ENCODE measurements at regions not wholly inside any gene's neighbourhood (a gene's known extent, or its start where the extent isn't known, plus 50 kb on each side); places are given as distances from the start of the nearest gene placed in this dataset.

- no peak for TF ChIP-seq JUNB (CRISPR knock-in tag; IDR thresholded peaks at IDR 0.05; ENCODE audit: borderline replicate concordance)
- TF ChIP-seq ZNF775 (CRISPR knock-in tag; IDR thresholded peaks at IDR 0.05; ENCODE audit: borderline replicate concordance): no peak
- no peak for TF ChIP-seq ZNF318 (CRISPR knock-in tag; IDR thresholded peaks at IDR 0.05)
- no peak for TF ChIP-seq ZNF547 (CRISPR knock-in tag; IDR thresholded peaks at IDR 0.05)
- no peak for TF ChIP-seq NAIF1 (CRISPR knock-in tag; IDR thresholded peaks at IDR 0.05; ENCODE audit: borderline replicate concordance)
These were observed 703.1 kb downstream of the MCTP2 start (continued) for GRCh38 chr15:94934440-94934839.

- H3K4me1 ChIP-seq (ENCODE audit: insufficient read depth, low read length): no peaks in the 10 kb centered on the region
- H3K27me3 ChIP-seq (ENCODE audit: control insufficient read depth in 1 of 2, insufficient read depth in 2 of 2, low read length in 2 of 2): no peaks in the 10 kb centered on the region
- FAIRE-seq (no peak), DNase-seq (ENCODE audit: low spot score) (no peak), ATAC-seq (no peak)
- CTCF ChIA-PET (ENCODE audit: low intra/inter-chr PET ratio, low total read pairs): no interaction called here
- WGBS (ENCODE audit: low lambda C conversion rate): 1% methylated on average over 2 of the region's 2 CpGs
- no peaks in the 10 kb centered on the region for H4K20me1 ChIP-seq (ENCODE audit: insufficient read depth, low read length)
- H3K9me3 ChIP-seq (ENCODE audit: low read length): peaks cover 83% of the 10 kb centered on the region
- POLR2A ChIA-PET: no interaction called here
- no peak overlapping the region for H3K4me3 ChIP-seq (replicated peaks in 1 of 3; ENCODE audit: insufficient read depth in 1 of 3, low read depth in 2 of 3, low read length in 3 of 3)
- in situ Hi-C loops (cut with HindIII; ENCODE audit: extremely low pct_ligation_motif_present, low pct_unique_long_range_greater_than_20kb) (no loop called here), intact Hi-C loops (cut with micrococcal nuclease; ENCODE audit: unreplicated experiment) (no loop called here)
- no peaks in the 10 kb centered on the region for H3K36me3 ChIP-seq (replicated peaks in 1 of 2; ENCODE audit: control insufficient read depth in 1 of 2, insufficient read depth in 2 of 2, low read length in 2 of 2)
- TF ChIP-seq HDAC1 (CRISPR knock-in tag; IDR thresholded peaks at IDR 0.05) (no peak), MAFF (IDR thresholded peaks at IDR 0.05; ENCODE audit: low read depth, low read length) (peak; percentile 80), PTBP1 (IDR thresholded peaks at IDR 0.05; ENCODE audit: low read depth, low read length, poor library complexity, severe bottlenecking) (no peak), MAFK (conservative IDR thresholded peaks at IDR 0.05 in 1 of 2, IDR thresholded peaks at IDR 0.05 in 1 of 2; ENCODE audit: low read length in 2 of 2) (peak; percentile 72 to 91)
- no peak overlapping the region for H3K4me2 ChIP-seq (ENCODE audit: low read depth, low read length)
- H2AFZ ChIP-seq (ENCODE audit: low read length): no peak overlapping the region
- no peak overlapping the region for H3K27ac ChIP-seq (ENCODE audit: extremely low read length, insufficient read depth, low read length)
- no TSS peak for BruUV-seq (replicated peaks)
- H3K9ac ChIP-seq (ENCODE audit: insufficient read depth, low read depth, low read length): no peak overlapping the region
- no peaks in the 10 kb centered on the region for H3K79me2 ChIP-seq (ENCODE audit: insufficient read depth, low read length)
These were observed 705.9 kb downstream of the MCTP2 start for GRCh38 chr15:94937242-94937641.
